Kasumi-1 (cell line): ENCODE measurements at regions not wholly inside any gene's neighbourhood (a gene's known extent, or its start where the extent isn't known, plus 50 kb on each side); places are given as distances from the start of the nearest gene placed in this dataset.

Experiments used
- DNase-seq, 2 experiments: peaks; one replicate each; lab custom pipeline; 2025; lab: John Stamatoyannopoulos, UW

- no peak for DNase-seq
Measured at GRCh38 chr12:90029317-90029716, 320.7 kb upstream of the ATP2B1 start.

DNA sequence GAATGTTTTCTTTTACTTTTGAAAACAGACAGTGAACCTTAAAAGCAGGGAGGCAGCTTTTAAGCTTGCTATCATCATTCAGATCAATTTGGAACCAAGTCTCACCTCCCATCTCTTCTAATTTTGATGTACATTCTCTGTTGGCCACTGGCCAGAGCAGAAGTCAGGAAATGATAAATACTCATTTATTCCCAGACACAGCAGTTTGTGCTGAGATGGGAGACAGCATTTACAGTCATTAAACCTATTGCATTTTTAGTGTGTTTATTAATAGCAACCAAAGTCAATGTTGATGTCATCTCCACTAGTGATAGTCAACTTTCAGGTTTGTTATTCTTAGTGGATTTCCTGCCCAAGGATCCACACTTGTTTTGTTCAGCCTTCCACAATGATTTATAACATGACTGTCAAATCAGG lies 320.0 kb upstream of the ATP2B1 start:
- no peak for DNase-seq

GRCh38 chr12:90027889-90028634 lies 319.4 kb upstream of the ATP2B1 start:
- DNase-seq: no peak

- DNase-seq: no peak
Measured at GRCh38 chr12:90027041-90027440, 318.4 kb upstream of the ATP2B1 start.

- no peak for DNase-seq
Measured at GRCh38 chr12:90026516-90026915, 317.9 kb upstream of the ATP2B1 start.

DNA sequence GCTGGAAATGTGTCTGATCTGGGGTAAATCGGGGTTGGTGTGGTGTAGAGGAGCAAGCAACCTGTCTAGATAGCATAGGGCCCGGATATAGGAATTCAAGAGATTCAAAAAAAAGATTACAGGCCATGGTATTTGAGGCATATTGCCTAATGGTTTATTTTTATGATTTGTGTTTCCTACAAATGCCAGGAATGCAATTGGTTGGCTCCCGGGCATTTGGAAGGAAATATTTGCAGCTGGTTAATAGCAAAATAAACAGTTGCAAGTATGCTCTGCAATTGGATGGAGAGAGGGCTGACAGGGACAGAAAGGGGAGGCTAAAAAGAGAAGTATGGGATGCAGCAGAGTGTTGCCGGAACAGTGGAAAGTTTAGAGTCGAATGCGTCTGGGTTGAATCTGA lies 315.6 kb upstream of the ATP2B1 start:
- DNase-seq: no peak

DNA sequence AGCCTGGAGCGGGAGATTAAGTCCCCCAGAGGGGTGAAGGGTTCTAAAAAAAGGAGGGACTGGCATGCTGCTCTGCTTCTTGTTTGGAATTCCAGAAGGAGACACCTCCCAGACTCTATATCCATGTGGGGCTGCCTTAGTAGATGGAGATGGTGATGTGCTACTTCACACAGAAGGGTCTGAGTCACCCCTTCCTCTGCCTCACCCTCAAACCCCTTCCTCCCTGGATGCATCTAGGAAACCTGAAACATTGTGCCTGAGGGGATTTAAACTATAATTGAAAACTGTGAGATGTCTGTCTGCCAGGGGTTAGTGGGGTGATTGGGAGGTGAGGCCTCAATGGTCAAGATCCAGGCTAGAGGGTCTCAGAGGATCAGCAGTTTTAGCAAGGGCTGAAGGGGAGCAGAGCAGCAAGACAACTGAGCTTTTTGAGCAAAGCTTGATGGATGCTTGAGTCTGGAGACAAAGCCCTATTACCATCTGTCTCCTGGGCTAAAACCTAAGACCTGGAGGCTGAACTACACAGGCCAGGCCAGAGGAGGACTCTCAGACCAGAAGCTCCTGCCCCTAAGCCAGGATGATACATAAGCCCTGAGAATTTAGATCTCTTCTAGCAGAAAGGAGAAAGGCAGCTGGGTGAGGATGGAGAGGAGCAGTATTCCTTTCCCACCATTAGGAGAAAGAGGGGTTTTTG lies 314.7 kb upstream of the ATP2B1 start:
- DNase-seq: no peak

DNA sequence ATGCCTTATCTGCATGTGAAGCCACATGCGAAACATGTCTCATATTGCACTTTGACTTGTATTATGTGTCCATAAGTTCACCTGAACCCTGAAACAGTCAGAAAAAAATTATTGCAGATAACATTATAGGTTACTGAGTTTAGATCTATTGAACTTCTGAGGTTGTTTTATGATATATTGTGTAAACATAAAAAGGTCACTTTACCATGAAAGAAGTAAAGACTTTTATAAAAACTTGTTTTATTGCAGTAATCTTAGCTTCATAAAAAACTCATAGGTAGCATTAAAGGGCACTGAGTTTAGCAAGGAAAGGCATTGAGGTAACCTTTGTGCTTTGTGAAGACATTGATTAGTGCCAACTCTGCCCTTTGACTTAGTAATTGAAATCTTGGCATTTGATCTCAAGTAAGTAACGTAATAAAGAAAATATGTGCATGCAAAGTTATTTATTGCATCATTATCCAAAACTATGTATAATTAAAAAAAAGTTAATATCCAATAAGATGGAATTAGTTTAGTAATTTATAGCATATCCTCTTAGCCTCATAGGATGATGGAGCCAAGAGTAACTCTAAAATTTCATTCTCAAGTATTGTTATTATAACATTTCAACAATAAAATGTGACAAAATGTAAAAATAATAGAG lies 313.3 kb upstream of the ATP2B1 start:
- no peak for DNase-seq

DNA sequence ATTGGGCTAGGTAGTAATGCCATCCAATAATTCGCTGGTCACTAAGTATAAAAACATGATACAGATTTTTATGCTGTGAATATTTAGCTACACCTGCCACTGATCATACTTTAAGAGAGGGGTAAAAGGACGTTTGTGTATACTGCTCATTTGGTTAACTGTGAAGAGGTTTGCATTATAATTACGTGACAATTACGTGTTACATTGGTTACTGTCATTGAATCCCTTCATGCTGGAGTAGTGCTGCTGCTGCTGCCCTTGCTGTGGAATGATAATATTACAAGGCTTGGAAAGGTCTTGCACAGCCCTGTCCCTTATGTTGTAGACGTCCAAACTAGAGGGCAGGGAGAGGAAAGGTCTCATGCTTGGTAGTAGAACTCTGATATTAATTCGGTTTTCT lies 312.2 kb upstream of the ATP2B1 start:
- DNase-seq: no peak

GRCh38 chr12:90020436-90020835 lies 311.8 kb upstream of the ATP2B1 start:
- DNase-seq: no peak

DNA sequence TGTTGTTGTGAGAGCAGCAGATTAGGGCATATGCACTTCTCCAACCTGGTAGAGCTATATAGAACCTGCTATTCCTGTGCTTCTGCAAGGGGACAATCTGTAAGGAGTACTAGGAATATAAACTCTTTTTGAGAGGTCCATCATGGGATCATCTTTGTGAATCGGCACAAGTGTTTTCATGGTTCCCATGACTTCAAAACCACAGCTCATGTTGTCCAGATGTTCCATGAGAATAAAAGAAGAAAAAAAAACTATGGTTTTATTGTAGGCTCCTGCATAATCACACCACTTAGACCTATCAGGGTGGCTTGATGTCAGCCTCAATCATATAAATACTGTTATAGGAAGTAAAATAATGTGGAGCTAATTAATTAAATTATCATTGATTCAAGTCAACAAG lies 311.4 kb upstream of the ATP2B1 start:
- no peak for DNase-seq

DNA sequence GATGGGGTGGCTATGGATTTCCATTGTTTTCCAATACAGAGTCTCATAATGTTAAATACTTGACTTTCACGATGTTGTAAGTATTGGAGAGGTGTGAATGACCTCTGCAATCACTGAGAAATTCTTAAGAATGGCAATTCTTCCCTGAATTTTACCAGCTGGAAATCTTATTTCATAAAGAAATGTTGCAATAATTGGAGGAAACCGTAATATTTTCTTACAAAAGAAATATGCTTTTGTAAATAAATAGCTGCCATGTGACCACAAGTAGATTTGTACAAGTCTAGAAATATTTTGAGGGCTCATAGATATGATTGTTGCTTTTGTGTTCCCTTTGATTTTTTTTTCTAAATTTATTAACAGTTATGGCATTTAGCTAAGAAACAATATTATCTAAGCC lies 308.7 kb upstream of the ATP2B1 start:
- DNase-seq: no peak

DNA sequence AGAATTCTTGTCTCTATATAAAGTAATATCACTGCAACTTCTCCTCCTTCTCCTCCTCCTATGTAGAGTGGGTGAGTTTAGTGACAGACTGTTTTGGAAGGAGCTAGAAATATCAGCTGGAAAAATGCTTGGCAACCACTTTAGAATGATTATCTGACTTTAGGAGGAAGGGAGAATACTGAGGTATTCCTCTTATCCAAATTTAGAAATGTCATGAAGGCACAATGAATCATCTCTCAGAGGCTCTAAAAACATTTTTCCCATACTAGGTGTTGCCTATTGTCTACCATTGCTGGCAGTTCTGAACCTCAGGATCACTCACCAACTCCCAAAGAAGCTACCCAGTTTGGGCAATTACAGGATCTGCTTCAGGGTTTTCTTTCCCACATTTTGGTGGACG lies 306.6 kb upstream of the ATP2B1 start:
- DNase-seq: no peak

- DNase-seq: no peak
Measured at GRCh38 chr12:90013409-90013808, 304.8 kb upstream of the ATP2B1 start.

- DNase-seq: no peak
Measured at GRCh38 chr12:90010089-90010488, 301.5 kb upstream of the ATP2B1 start.

GRCh38 chr12:90008277-90008676 lies 299.6 kb upstream of the ATP2B1 start:
- no peak for DNase-seq

- DNase-seq: no peak
Measured at GRCh38 chr12:90004319-90005074, 295.9 kb upstream of the ATP2B1 start.

DNA sequence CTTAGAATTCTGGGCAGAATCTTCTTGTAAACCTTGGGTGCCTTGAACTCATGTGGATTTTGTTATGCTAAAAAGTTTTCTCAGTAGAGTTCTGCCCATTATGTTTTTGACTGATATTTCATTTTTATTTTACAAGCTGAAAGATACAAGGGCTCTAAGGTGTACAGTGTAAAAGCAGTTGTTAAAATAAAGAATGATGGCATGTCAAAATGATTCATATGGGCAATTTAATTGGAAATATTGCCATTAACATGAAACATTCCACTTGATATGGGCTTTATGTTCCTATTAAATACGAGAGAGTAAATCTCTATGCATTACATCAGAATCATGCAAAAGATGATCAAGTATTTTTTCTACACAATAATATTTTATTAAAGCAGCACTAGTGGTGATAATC lies 295.1 kb upstream of the ATP2B1 start:
- no peak for DNase-seq

- DNase-seq: no peak
Measured at GRCh38 chr12:90000721-90001120, 292.1 kb upstream of the ATP2B1 start.

DNA sequence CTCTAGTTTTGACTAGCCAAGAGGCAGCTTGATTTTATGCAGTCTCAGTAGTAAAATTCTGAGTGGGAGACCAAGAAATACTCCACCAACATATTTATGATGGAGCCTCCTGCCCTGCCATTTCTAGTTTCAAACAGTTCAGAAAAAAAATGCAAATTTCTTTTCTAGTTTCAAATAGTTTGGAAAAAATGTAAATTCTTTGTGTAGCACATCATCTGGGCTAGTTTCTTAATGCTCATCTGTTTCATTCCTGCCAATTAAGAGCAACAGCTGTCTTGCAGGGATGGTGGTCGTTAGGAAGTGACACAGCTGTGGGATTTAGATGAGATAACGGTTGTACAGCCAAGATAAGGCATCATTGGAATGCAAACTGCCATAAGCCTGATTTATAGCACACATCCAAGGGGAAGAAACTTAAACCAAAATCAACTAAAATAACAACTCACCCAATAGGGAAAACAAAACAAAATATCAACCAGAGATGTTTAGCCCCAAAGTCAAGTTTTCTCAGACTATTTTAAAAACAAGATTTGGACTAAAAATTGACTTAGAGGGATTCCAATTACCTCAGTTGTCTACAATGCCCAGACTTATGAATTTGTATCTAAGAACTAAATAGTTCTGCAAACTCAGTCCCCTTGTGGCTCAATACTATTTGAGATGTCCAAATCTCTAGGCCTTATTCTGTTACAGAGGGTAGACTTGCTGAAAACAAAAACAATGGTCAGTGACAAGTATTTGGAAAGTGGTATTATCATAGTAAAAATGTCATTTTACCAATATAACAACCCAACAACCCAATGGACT lies 291.3 kb upstream of the ATP2B1 start:
- no peak for DNase-seq

- DNase-seq: no peak
Measured at GRCh38 chr12:89995870-89996269, 287.2 kb upstream of the ATP2B1 start.

GRCh38 chr12:89994911-89995310 lies 286.3 kb upstream of the ATP2B1 start:
- DNase-seq: peak in 1 of 2 experiments; percentile 7
